ENCODE measurements at regions not wholly inside any gene's neighbourhood (a gene's known extent, or its start where the extent isn't known, plus 50 kb on each side); places are given as distances from the start of the nearest gene placed in this dataset.

DNA sequence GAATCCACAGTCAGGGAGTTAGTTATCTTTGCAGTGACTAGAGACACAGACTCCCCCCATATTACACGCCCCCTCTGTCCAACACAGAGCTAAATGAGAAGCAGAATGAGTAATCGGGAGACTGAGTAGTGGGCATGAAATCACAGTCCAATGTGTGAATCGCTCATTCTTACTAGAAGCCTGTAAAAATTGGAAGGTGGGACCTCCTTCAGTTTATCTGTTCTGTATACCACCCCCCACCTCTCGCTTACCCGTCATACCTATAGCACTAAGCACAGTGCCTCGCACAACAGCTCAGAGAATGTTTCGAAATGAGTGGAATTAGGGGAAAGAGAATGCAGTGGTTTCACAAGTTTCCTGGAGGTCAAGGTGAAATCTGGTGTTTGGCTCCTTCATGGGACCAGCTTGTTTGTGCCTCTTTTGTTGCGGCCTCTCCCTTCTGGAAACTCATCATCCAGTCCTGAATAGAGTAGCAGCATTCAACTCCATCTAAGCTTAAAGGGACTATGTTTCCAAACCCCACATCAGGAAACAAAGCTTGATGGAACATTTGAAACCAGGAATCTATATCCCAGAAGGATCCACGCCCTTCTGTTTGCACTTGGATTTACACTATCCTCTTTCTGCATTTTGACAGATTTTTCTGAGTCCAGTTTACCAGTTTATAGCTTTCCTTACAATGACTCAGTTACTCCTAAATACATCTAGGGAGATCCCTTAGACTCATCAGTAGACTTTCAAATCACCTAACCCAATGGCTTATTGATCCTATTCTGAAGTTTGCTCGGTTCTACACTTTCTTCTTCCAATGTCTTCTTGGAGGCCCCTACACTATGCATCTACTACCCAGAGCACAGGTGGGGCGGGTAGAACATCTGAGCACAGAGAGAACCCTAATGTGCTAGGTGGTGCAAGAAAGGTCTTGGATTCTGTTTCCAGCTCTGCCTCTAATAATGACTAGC lies 59.2 kb upstream of the PIM1 start:
- DNase-seq (ENCODE audit: low read depth), result no peak

DNA sequence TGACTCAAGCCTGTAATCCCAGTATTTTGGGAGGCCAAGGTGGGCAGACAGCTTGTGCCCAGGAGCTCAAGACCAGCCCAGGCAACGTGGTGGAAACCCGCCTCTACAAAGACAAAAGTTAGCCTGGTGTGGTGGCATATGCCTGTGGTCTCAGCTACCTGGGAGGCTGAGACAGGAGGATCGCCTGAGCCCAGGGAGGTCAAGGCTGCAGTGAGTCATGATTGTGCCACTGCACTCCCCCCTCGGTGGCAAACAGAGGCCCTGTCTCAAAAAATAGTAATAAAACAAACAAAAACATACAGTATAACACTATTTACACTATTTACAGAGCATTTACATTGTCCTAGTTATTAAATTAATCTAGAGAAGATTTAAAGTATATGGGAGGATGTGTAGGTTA lies 56.0 kb upstream of the PIM1 start:
- ChIA-PET POLR2A (no interaction called here), CTCF (interaction anchor here (0.6 to 1.1 kb wide), 2 partner anchors 10 to 16 kb away, joined by 3 to 4 read pairs; no protein-coding TSS in a partner anchor)
- Histone ChIP-seq H3K4me3 (ENCODE audit: low read depth, low read length) (no peak overlapping the region), H3K36me3 (ENCODE audit: control insufficient read depth, insufficient read depth, low read length) (no peaks in the 10 kb centered on the region), H3K27me3 (ENCODE audit: control insufficient read depth, insufficient read depth, low read length) (no peaks in the 10 kb centered on the region)
- no peak for DNase-seq (ENCODE audit: low read depth)
- TF ChIP-seq, protein P1, sequence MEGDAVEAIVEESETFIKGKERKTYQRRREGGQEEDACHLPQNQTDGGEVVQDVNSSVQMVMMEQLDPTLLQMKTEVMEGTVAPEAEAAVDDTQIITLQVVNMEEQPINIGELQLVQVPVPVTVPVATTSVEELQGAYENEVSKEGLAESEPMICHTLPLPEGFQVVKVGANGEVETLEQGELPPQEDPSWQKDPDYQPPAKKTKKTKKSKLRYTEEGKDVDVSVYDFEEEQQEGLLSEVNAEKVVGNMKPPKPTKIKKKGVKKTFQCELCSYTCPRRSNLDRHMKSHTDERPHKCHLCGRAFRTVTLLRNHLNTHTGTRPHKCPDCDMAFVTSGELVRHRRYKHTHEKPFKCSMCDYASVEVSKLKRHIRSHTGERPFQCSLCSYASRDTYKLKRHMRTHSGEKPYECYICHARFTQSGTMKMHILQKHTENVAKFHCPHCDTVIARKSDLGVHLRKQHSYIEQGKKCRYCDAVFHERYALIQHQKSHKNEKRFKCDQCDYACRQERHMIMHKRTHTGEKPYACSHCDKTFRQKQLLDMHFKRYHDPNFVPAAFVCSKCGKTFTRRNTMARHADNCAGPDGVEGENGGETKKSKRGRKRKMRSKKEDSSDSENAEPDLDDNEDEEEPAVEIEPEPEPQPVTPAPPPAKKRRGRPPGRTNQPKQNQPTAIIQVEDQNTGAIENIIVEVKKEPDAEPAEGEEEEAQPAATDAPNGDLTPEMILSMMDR (IDR thresholded peaks at IDR 0.05; ENCODE audit: insufficient read depth, low read depth, low read length), result no peak

More for the DNA sequence above, 59.2 kb upstream of the PIM1 start:
- ChIA-PET POLR2A (no interaction called here), CTCF (interaction anchor here (0.9 to 1.8 kb wide), 6 partner anchors 9 to 62 kb away, joined by 3 to 9 read pairs (median 6); no protein-coding TSS in a partner anchor)
- H3K36me3 ChIP-seq (ENCODE audit: control insufficient read depth, insufficient read depth, low read length), result no peaks in the 10 kb centered on the region
- 0 out of 2 replicates have a peak, but pooled peaks cover 1% of the 10 kb centered on the region for H3K27me3 ChIP-seq (ENCODE audit: control insufficient read depth, insufficient read depth, low read length)
- TF ChIP-seq, protein P1 (IDR thresholded peaks at IDR 0.05; ENCODE audit: insufficient read depth, low read depth, low read length), result no peak
- no peak overlapping the region for H3K4me3 ChIP-seq (ENCODE audit: low read depth, low read length)

DNA sequence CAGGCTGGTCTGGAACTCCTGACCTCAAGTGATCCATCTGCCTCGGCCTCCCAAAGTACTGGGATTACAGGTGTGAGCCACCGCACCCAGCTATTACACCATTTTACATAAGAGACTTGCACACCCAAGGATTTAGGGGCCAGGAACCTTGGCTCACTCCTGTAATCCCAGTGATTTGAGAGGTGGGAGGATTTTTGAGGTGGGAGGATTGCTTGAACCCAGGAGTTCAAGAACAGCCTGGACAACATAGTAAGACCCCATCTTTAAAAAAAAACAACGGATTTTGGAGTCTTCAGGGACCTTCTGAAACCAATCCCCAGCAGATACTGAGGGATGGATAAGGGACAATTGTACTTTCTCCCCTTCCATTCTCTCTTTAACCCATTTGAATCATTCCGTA lies 55.3 kb upstream of the PIM1 start:
- ChIA-PET CTCF (interaction anchor here (0.6 kb wide), 1 partner anchor 15 kb away, joined by 3 read pairs; no protein-coding TSS in a partner anchor), POLR2A (no interaction called here)
- no peak for DNase-seq (ENCODE audit: low read depth)
- no peaks in the 10 kb centered on the region for H3K27me3 ChIP-seq (ENCODE audit: control insufficient read depth, insufficient read depth, low read length)
- no peak overlapping the region for H3K4me3 ChIP-seq (ENCODE audit: low read depth, low read length)
- TF ChIP-seq, protein P1 (IDR thresholded peaks at IDR 0.05; ENCODE audit: insufficient read depth, low read depth, low read length), result no peak
- no peaks in the 10 kb centered on the region for H3K36me3 ChIP-seq (ENCODE audit: control insufficient read depth, insufficient read depth, low read length)

GRCh38 chr6:37115236-37115895 lies 54.6 kb upstream of the PIM1 start:
- TF ChIP-seq, protein P1 (IDR thresholded peaks at IDR 0.05; ENCODE audit: insufficient read depth, low read depth, low read length), result no peak
- POLR2A ChIA-PET, result no interaction called here
- Histone ChIP-seq H3K27me3 (ENCODE audit: control insufficient read depth, insufficient read depth, low read length) (no peaks in the 10 kb centered on the region), H3K36me3 (ENCODE audit: control insufficient read depth, insufficient read depth, low read length) (no peaks in the 10 kb centered on the region), H3K4me3 (ENCODE audit: low read depth, low read length) (no peak overlapping the region)
- CTCF ChIA-PET, result no interaction called here
- DNase-seq (ENCODE audit: low read depth), result no peak

- DNase-seq (ENCODE audit: low read depth), result no peak
- Histone ChIP-seq H3K4me3 (ENCODE audit: low read depth, low read length) (no peak overlapping the region), H3K27me3 (ENCODE audit: control insufficient read depth, insufficient read depth, low read length) (no peaks in the 10 kb centered on the region), H3K36me3 (ENCODE audit: control insufficient read depth, insufficient read depth, low read length) (no peaks in the 10 kb centered on the region)
- CTCF ChIA-PET, result no interaction called here
- TF ChIP-seq, protein P1 (IDR thresholded peaks at IDR 0.05; ENCODE audit: insufficient read depth, low read depth, low read length), result no peak
- POLR2A ChIA-PET, result no interaction called here
These were observed 53.6 kb upstream of the PIM1 start for GRCh38 chr6:37116326-37116725.

All from BJ (cell line).